H1 (cell line): ENCODE measurements at regions not wholly inside any gene's neighbourhood (a gene's known extent, or its start where the extent isn't known, plus 50 kb on each side); places are given as distances from the start of the nearest gene placed in this dataset.

ENCODE experiments used
- CTCF ChIA-PET: fragments of 300-600 bp; sonication (Branson Sonifier 250); formaldehyde crosslinking; loops from one replicate; lab custom pipeline; 2021; ENCODE audit not compliant: partially characterized antibody; lab: Charles Lee
- POLR2A ChIA-PET: fragments of 300-600 bp; sonication (Branson Sonifier 250); formaldehyde crosslinking; loops from one replicate; lab custom pipeline; 2021; ENCODE audit warnings: inconsistent platforms; ENCODE audit not compliant: partially characterized antibody; lab: Charles Lee
- DNase-seq, 2 experiments: peaks; one replicate each; pipeline versions ENCODE4 v3.0.0 to v3.0.0-alpha.2; 2010 to 2022; ENCODE audit warnings: low spot score in 2 of 2, low read depth in 1 of 2, mixed read lengths in 1 of 2
- FAIRE-seq: peaks from 2 replicates; lab custom pipeline; 2011; peaks lifted over from hg19 to GRCh38; lab: Jason Lieb, UNC
- H2AFZ ChIP-seq: 2 replicates; pipeline ENCODE4 v1.8.1; 2012; ENCODE audit warnings: low read length, inconsistent platforms
- H2AK5ac ChIP-seq: 2 replicates; pipeline ENCODE4 v1.6.1; 2013; ENCODE audit warnings: low read depth, low read length
- H2BK120ac ChIP-seq: replicated peaks from 2 replicates; pipeline ENCODE3; 2013; ENCODE audit warnings: low read depth, low read length, inconsistent platforms
- H2BK12ac ChIP-seq: 2 replicates; pipeline ENCODE4 v1.6.1; 2013; ENCODE audit warnings: low read depth, low read length
- H2BK15ac ChIP-seq: 2 replicates; pipeline ENCODE4 v1.6.1; 2013; ENCODE audit warnings: low read length
- H2BK20ac ChIP-seq: 2 replicates; pipeline ENCODE4 v1.6.1; 2013; ENCODE audit warnings: low read length
- H2BK5ac ChIP-seq: 2 replicates; pipeline ENCODE4 v1.6.1; 2013; ENCODE audit warnings: low read depth, low read length
- H3K14ac ChIP-seq: 2 replicates; pipeline ENCODE4 v1.6.1; 2013; ENCODE audit warnings: inconsistent platforms; ENCODE audit not compliant: insufficient read length
- H3K18ac ChIP-seq: 2 replicates; pipeline ENCODE4 v1.6.1; 2013; ENCODE audit warnings: low read length; ENCODE audit errors: extremely low read depth
- H3K23ac ChIP-seq: 2 replicates; pipeline ENCODE4 v1.6.1; 2013; ENCODE audit warnings: inconsistent platforms; ENCODE audit not compliant: insufficient read length
- H3K23me2 ChIP-seq: 2 replicates; pipeline ENCODE4 v1.6.1; 2013; ENCODE audit warnings: low read depth, low read length
- H3K27ac ChIP-seq: 2 replicates; pipeline ENCODE4 v1.6.1; 2011; ENCODE audit warnings: low read depth, low read length, inconsistent platforms
- H3K27me3 ChIP-seq, 4 experiments: replicated peaks in 1 of 4; 1 replicate in 1 of 4; 2 replicates in 3 of 4; pipeline versions ENCODE4 v1.6.1 to v1.8.1; 2011 to 2013; ENCODE audit warnings: low read length in 3 of 4, mild to moderate bottlenecking in 3 of 4, inconsistent platforms in 2 of 4, mixed read lengths in 2 of 4, moderate library complexity in 1 of 4; ENCODE audit not compliant: control insufficient read depth in 3 of 4, insufficient read depth in 3 of 4; ENCODE audit errors: extremely low read depth in 1 of 4
- H3K36me3 ChIP-seq, 4 experiments: 2 replicates each; pipeline versions ENCODE4 v1.6.1 to v1.8.1; 2011 to 2013; ENCODE audit warnings: mild to moderate bottlenecking in 4 of 4, low read length in 3 of 4, moderate library complexity in 2 of 4, control low read depth in 1 of 4, inconsistent platforms in 1 of 4; ENCODE audit not compliant: insufficient read depth in 4 of 4, control insufficient read depth in 2 of 4
- H3K4ac ChIP-seq: replicated peaks from 2 replicates; pipeline ENCODE3; 2013; ENCODE audit warnings: low read length, low read depth, mixed read lengths, inconsistent platforms; ENCODE audit not compliant: insufficient read length
- H3K4me1 ChIP-seq, 4 experiments: replicated peaks in 1 of 4; 1 replicate in 1 of 4; 2 replicates in 3 of 4; pipeline versions ENCODE4 v1.6.1 to v1.8.1; 2011 to 2013; ENCODE audit warnings: low read length in 3 of 4, inconsistent platforms in 2 of 4, mixed read lengths in 1 of 4; ENCODE audit not compliant: insufficient read depth in 4 of 4, control insufficient read depth in 3 of 4
- H3K4me2 ChIP-seq, 2 experiments: 2 replicates each; pipeline versions ENCODE4 v1.6.1 to v1.8.1; 2011 to 2013; ENCODE audit warnings: low read depth in 2 of 2, low read length in 2 of 2, control low read depth in 1 of 2, inconsistent platforms in 1 of 2, mild to moderate bottlenecking in 1 of 2; ENCODE audit not compliant: insufficient read depth in 1 of 2
- H3K4me3 ChIP-seq, 4 experiments: fragments of 200-600, 300-600 bp in 1 of 4; sonication (generic), shearing (Covaris generic), sonication (Bioruptor Twin) in 1 of 4; 2 replicates each; pipeline versions ENCODE4 v1.5.1 to v1.8.1; 2011 to 2016; ENCODE audit warnings: low read length in 4 of 4, low read depth in 3 of 4, control low read depth in 2 of 4, inconsistent platforms in 2 of 4, mild to moderate bottlenecking in 2 of 4, mixed read lengths in 1 of 4, moderate library complexity in 1 of 4; ENCODE audit not compliant: insufficient read depth in 2 of 4; ENCODE audit errors: extremely low read depth in 1 of 4
- H3K56ac ChIP-seq: replicated peaks from 2 replicates; pipeline ENCODE3; 2013; ENCODE audit warnings: low read depth, mild to moderate bottlenecking, mixed read lengths, low read length, inconsistent platforms; ENCODE audit not compliant: insufficient read length
- H3K79me1 ChIP-seq: 2 replicates; pipeline ENCODE4 v1.6.1; 2013; ENCODE audit warnings: low read depth, low read length, control low read depth
- H3K79me2 ChIP-seq, 2 experiments: 2 replicates each; pipeline versions ENCODE4 v1.6.1 to v1.8.1; 2012 to 2013; ENCODE audit warnings: low read length in 2 of 2, mild to moderate bottlenecking in 2 of 2, inconsistent platforms in 1 of 2; ENCODE audit not compliant: insufficient read depth in 2 of 2, control insufficient read depth in 1 of 2
- H3K9ac ChIP-seq, 4 experiments: replicated peaks in 1 of 4; 1 replicate in 1 of 4; 2 replicates in 3 of 4; pipeline versions ENCODE4 v1.6.1 to v1.8.1; 2011 to 2013; ENCODE audit warnings: low read depth in 3 of 4, low read length in 3 of 4, control low read depth in 2 of 4, mild to moderate bottlenecking in 2 of 4, moderate library complexity in 2 of 4, inconsistent platforms in 1 of 4; ENCODE audit errors: extremely low read depth in 1 of 4
- H3K9me3 ChIP-seq, 2 experiments: 2 replicates each; pipeline versions ENCODE4 v1.6.1 to v1.8.1; 2012 to 2013; ENCODE audit warnings: mild to moderate bottlenecking in 2 of 2, moderate library complexity in 2 of 2, control low read depth in 1 of 2, inconsistent platforms in 1 of 2, low read depth in 1 of 2, low read length in 1 of 2, mixed read lengths in 1 of 2; ENCODE audit not compliant: insufficient read depth in 2 of 2
- H4K20me1 ChIP-seq, 2 experiments: replicated peaks in 1 of 2; 2 replicates each; pipeline versions ENCODE3 to v1.8.1; 2011 to 2013; ENCODE audit warnings: inconsistent platforms in 2 of 2, low read length in 2 of 2, mild to moderate bottlenecking in 1 of 2; ENCODE audit not compliant: insufficient read depth in 2 of 2, control insufficient read depth in 1 of 2
- H4K5ac ChIP-seq: 2 replicates; pipeline ENCODE4 v1.6.1; 2013; ENCODE audit warnings: low read length, low read depth, mixed read lengths, inconsistent platforms; ENCODE audit not compliant: insufficient read length
- H4K8ac ChIP-seq: 2 replicates; pipeline ENCODE4 v1.8.0; 2013; ENCODE audit warnings: mild to moderate bottlenecking, moderate library complexity, low read length, inconsistent platforms; ENCODE audit not compliant: insufficient read depth; ENCODE audit errors: extremely low read depth
- H4K91ac ChIP-seq: replicated peaks from 2 replicates; pipeline ENCODE3; 2013; ENCODE audit warnings: low read length, mixed read lengths, inconsistent platforms; ENCODE audit not compliant: insufficient read length
- CEBPB ChIP-seq: IDR thresholded peaks from 2 replicates; pipeline ENCODE4 v1.6.1; 2012; ENCODE audit warnings: low read depth, low read length
- EGR1 ChIP-seq: IDR thresholded peaks from 2 replicates; pipeline ENCODE4 v1.6.1; 2011; ENCODE audit warnings: low read depth, low read length, borderline replicate concordance
- JUN ChIP-seq: IDR thresholded peaks from 2 replicates; pipeline ENCODE4 v1.6.1; 2011; ENCODE audit warnings: low read depth, mild to moderate bottlenecking, improper control_type of control experiment, low read length
- KDM5A ChIP-seq: fragments of 200-600 bp; IDR thresholded peaks from 2 replicates; pipeline ENCODE4 v1.7.1; 2012; ENCODE audit warnings: mild to moderate bottlenecking, low read length, inconsistent platforms, mixed read lengths
- NANOG ChIP-seq: IDR thresholded peaks from 2 replicates; pipeline ENCODE4 v1.6.1; 2011; ENCODE audit warnings: low read length, low read depth, mild to moderate bottlenecking, inconsistent platforms; ENCODE audit not compliant: insufficient read depth, poor library complexity, severe bottlenecking
- RBBP5 ChIP-seq: IDR thresholded peaks from 2 replicates; pipeline ENCODE4 v1.7.1; 2012; ENCODE audit warnings: low read depth, mild to moderate bottlenecking, inconsistent platforms, low read length, moderate library complexity, borderline replicate concordance
- SP1 ChIP-seq: IDR thresholded peaks from 2 replicates; pipeline ENCODE4 v1.6.1; 2011; ENCODE audit warnings: low read depth, low read length
- SP2 ChIP-seq: IDR thresholded peaks from 2 replicates; pipeline ENCODE4 v1.6.1; 2012; ENCODE audit warnings: mild to moderate bottlenecking, low read length, inconsistent platforms
- SRF ChIP-seq: IDR thresholded peaks from 2 replicates; pipeline ENCODE4 v1.6.1; 2011; ENCODE audit warnings: mild to moderate bottlenecking, low read depth, low read length, moderate library complexity
- ZNF274 ChIP-seq: IDR thresholded peaks from 2 replicates; pipeline ENCODE4 v1.7.0; 2012; ENCODE audit warnings: low read length, borderline replicate concordance; ENCODE audit errors: extremely low read depth
- WGBS, 2 experiments: shearing (Covaris generic) in 1 of 2; methylation state at CpG; one replicate each; pipeline versions ENCODE4 v1.1.6 to v1.1.7; 2013 to 2015; ENCODE audit warnings: low lambda C conversion rate in 2 of 2, mixed read lengths in 2 of 2, inconsistent platforms in 1 of 2, low coverage in 1 of 2, missing lambda C conversion rate in 1 of 2; ENCODE audit not compliant: insufficient replicate concordance in 2 of 2, insufficient coverage in 1 of 2, insufficient read length in 1 of 2; ENCODE audit errors: extremely low coverage in 1 of 2, missing lambda C conversion rate in 1 of 2; 5-methylcytosine and 5-hydroxymethylcytosine counted together
- TF ChIP-seq, protein P1 (sequence below), 3 experiments: IDR thresholded peaks; 1 replicate in 2 of 3; 2 replicates in 1 of 3; pipeline versions ENCODE4 v1.5.1 to v1.6.1; 2011; ENCODE audit warnings: low read length in 3 of 3, mild to moderate bottlenecking in 3 of 3, inconsistent platforms in 2 of 3, low read depth in 1 of 3, moderate library complexity in 1 of 3; ENCODE audit not compliant: insufficient read depth in 1 of 3; ENCODE audit errors: control extremely low read depth in 1 of 3

- Histone ChIP-seq H3K79me2 (no peaks in the 10 kb centered on the region), H3K4me2 (no peak overlapping the region), H3K27ac (no peak overlapping the region), H3K36me3 (no peaks in the 10 kb centered on the region), H4K8ac (no peak overlapping the region), H3K23ac (no peak overlapping the region), H2AK5ac (no peak overlapping the region), H3K27me3 (peaks cover 0 to 11% (median 2%) of the 10 kb centered on the region in 4 experiments; a peak in 3 of 7 replicates), H2BK15ac (no peak overlapping the region), H3K4me1 (no peaks in the 10 kb centered on the region), H3K9ac (no peak overlapping the region), H3K79me1 (no peaks in the 10 kb centered on the region), H3K18ac (no peak overlapping the region), H2BK12ac (no peak overlapping the region), H3K14ac (no peak overlapping the region), H3K9me3 (no peaks in the 10 kb centered on the region), H4K5ac (no peak overlapping the region), H4K20me1 (peaks cover 0 to 2% of the 10 kb centered on the region in 2 experiments), H2BK120ac (no peak overlapping the region), H3K4me3 (no peak overlapping the region), H2BK20ac (no peak overlapping the region), H2AFZ (no peak overlapping the region), H3K4ac (no peak overlapping the region), H3K23me2 (no peaks in the 10 kb centered on the region), H2BK5ac (no peak overlapping the region), H3K56ac (no peak overlapping the region), H4K91ac (no peak overlapping the region)
- DNase-seq (no peak), FAIRE-seq (no peak)
- 90% methylated on average over 4 of the region's 4 CpGs; no CpG with 5 or more reads in 1 of the 2 experiments for WGBS, 2 experiments
- POLR2A ChIA-PET = no interaction called here
- CTCF ChIA-PET = no interaction called here
- TF ChIP-seq NANOG (no peak), ZNF274 (no peak), KDM5A (no peak), SP2 (no peak), JUN (no peak), CEBPB (no peak), EGR1 (no peak), RBBP5 (no peak), SRF (no peak), SP1 (no peak)
- TF ChIP-seq, protein P1, sequence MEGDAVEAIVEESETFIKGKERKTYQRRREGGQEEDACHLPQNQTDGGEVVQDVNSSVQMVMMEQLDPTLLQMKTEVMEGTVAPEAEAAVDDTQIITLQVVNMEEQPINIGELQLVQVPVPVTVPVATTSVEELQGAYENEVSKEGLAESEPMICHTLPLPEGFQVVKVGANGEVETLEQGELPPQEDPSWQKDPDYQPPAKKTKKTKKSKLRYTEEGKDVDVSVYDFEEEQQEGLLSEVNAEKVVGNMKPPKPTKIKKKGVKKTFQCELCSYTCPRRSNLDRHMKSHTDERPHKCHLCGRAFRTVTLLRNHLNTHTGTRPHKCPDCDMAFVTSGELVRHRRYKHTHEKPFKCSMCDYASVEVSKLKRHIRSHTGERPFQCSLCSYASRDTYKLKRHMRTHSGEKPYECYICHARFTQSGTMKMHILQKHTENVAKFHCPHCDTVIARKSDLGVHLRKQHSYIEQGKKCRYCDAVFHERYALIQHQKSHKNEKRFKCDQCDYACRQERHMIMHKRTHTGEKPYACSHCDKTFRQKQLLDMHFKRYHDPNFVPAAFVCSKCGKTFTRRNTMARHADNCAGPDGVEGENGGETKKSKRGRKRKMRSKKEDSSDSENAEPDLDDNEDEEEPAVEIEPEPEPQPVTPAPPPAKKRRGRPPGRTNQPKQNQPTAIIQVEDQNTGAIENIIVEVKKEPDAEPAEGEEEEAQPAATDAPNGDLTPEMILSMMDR (IDR thresholded peaks at IDR 0.05; ENCODE audit: control extremely low read depth in 1 of 3, insufficient read depth in 1 of 3, low read depth in 1 of 3, low read length in 3 of 3) = no peak
These were observed 338.8 kb downstream of the VPS13C start for GRCh38 chr15:61721418-61721817.
